ENCODE measurements at regions not wholly inside any gene's neighbourhood (a gene's known extent, or its start where the extent isn't known, plus 50 kb on each side); places are given as distances from the start of the nearest gene placed in this dataset.

DNA sequence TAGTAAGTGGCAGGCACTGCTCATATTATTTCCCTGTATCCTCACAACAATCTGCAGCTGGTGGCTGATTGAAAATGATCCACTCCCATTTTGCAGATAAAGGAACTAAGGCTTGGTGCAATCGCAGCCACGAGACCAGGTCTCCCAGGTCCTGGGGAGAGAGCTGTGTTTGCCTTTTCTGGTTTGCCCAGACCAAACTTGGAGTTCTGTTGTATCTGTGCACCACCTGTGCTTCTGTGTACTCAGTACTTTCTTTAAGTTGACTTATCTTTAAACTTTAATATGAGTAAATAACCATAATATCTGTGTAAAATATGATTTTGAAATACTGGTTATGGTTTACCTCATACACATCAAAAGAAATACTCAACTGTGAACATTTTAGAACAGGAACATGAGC is 625.7 kb upstream of the CFAP20DC start:
- TF ChIP-seq POLR2AphosphoS5 (IDR thresholded peaks at IDR 0.05; ENCODE audit: low read depth) = no peak
- no peak for TF ChIP-seq CREB1 (CRISPR knock-in tag; IDR thresholded peaks at IDR 0.05; ENCODE audit: low read depth)
- no peak for TF ChIP-seq ETS1 (IDR thresholded peaks at IDR 0.05)
- TF ChIP-seq ZNF114 (CRISPR knock-in tag; IDR thresholded peaks at IDR 0.05) = no peak
- TF ChIP-seq ZNF462 (CRISPR knock-in tag; IDR thresholded peaks at IDR 0.05) = no peak
- no peak for TF ChIP-seq ZNF331 (CRISPR knock-in tag; IDR thresholded peaks at IDR 0.05; ENCODE audit: low read depth)

More for the DNA sequence above, 625.7 kb upstream of the CFAP20DC start:
- Histone ChIP-seq H2AFZ (no peak overlapping the region), H3F3A (replicated peaks; ENCODE audit: low read depth) (no peaks in the 10 kb centered on the region), H3K27ac (ENCODE audit: low read depth) (no peak overlapping the region), H3K4me3 (no peak overlapping the region), H3K4me1 (ENCODE audit: insufficient read depth) (no peaks in the 10 kb centered on the region), H3K36me3 (ENCODE audit: insufficient read depth) (no peaks in the 10 kb centered on the region), H3K9me2 (ENCODE audit: insufficient read depth) (no peaks in the 10 kb centered on the region), H3K79me2 (replicated peaks; ENCODE audit: insufficient read depth) (no peaks in the 10 kb centered on the region), H3K27me3 (ENCODE audit: insufficient read depth) (no peaks in the 10 kb centered on the region), H4K20me1 (replicated peaks; ENCODE audit: insufficient read depth) (no peaks in the 10 kb centered on the region), H3K4me2 (no peak overlapping the region)
- H3K27me3 Mint-ChIP-seq (ENCODE audit: insufficient read depth, low read depth, poor library complexity) = peaks cover 2% of the 10 kb centered on the region
- no peak overlapping the region for H3K4me3 Mint-ChIP-seq
- DNase-seq (ENCODE audit: low spot score) = no peak
- H3K36me3 Mint-ChIP-seq (ENCODE audit: low read depth) = no peaks in the 10 kb centered on the region
- H3K4me1 Mint-ChIP-seq = no peaks in the 10 kb centered on the region; the same call in 2 of the 3 replicates
- no peak overlapping the region for H3K27ac Mint-ChIP-seq
- no peaks in the 10 kb centered on the region for H3K9me3 Mint-ChIP-seq
- no peak for ATAC-seq
